Keratinocyte (primary cell): ENCODE measurements at regions not wholly inside any gene's neighbourhood (a gene's known extent, or its start where the extent isn't known, plus 50 kb on each side); places are given as distances from the start of the nearest gene placed in this dataset.

Experiments
- CTCF ChIP-seq, 3 experiments: IDR thresholded peaks in 1 of 3; conservative IDR thresholded peaks in 1 of 3; optimal IDR thresholded peaks in 1 of 3; 2 replicates in 2 of 3; 3 replicates in 1 of 3; pipeline versions ENCODE3 to v1.5.1; 2011; ENCODE audit warnings: low read length in 3 of 3, mild to moderate bottlenecking in 3 of 3, moderate library complexity in 2 of 3, control low read depth in 1 of 3, inconsistent platforms in 1 of 3; ENCODE audit not compliant: insufficient read depth in 2 of 3; ENCODE audit errors: extremely low read depth in 1 of 3
- EZH2 ChIP-seq: IDR thresholded peaks from one replicate; pipeline ENCODE4 v1.6.1; 2012; ENCODE audit warnings: inconsistent platforms, mild to moderate bottlenecking, low read length, moderate library complexity

GRCh38 chr17:77527836-77528505 lies 387.2 kb downstream of the SEC14L1 start:
- TF ChIP-seq CTCF (optimal IDR thresholded peaks at IDR 0.05 in 1 of 3, IDR thresholded peaks at IDR 0.05 in 1 of 3, conservative IDR thresholded peaks at IDR 0.05 in 1 of 3; ENCODE audit: extremely low read depth in 1 of 3, insufficient read depth in 2 of 3, low read length in 3 of 3) (no peak), EZH2 (no peak)
